Left ventricle myocardium inferior (tissue), 1 donor: ENCODE measurements at regions not wholly inside any gene's neighbourhood (a gene's known extent, or its start where the extent isn't known, plus 50 kb on each side); places are given as distances from the start of the nearest gene placed in this dataset.
"Not testable (repeated sequence)": the region's sequence is repeated elsewhere in the genome, so short reads cannot be mapped to it uniquely, and the experiment has no call there.

Experiments used
- DNase-seq: peaks from one replicate; pipeline ENCODE4 v3.0.0-alpha.2; 2020
- H3K27ac ChIP-seq: fragments of 200-600 bp; replicated peaks from 2 replicates; pipeline ENCODE4 v1.8.0; 2021
- H3K27me3 ChIP-seq: fragments of 200-600 bp; 2 replicates; pipeline ENCODE4 v1.8.0; 2021; ENCODE audit warnings: low read depth
- H3K36me3 ChIP-seq: fragments of 200-600 bp; 2 replicates; pipeline ENCODE4 v1.8.0; 2021
- H3K4me1 ChIP-seq: fragments of 200-600 bp; 2 replicates; pipeline ENCODE4 v1.8.0; 2021
- H3K4me3 ChIP-seq: fragments of 200-600 bp; 2 replicates; pipeline ENCODE4 v1.8.0; 2021; ENCODE audit warnings: mild to moderate bottlenecking, moderate library complexity
- H3K9me3 ChIP-seq: fragments of 200-600 bp; replicated peaks from 2 replicates; pipeline ENCODE4 v1.8.0; 2021
- intact Hi-C: fragments of 100-400 bp; cut with micrococcal nuclease; formaldehyde crosslinking; loops from one replicate; pipeline ENCODE4 v1.11.0; 2022
- donor health status: DM: no; HTN: yes; CAD: no; lungs with severe emphysema.

- H3K27ac ChIP-seq, H3K27me3 ChIP-seq, H3K36me3 ChIP-seq, H3K9me3 ChIP-seq, H3K4me3 ChIP-seq, H3K4me1 ChIP-seq, intact Hi-C loops, DNase-seq: not testable (repeated sequence)
Measured at GRCh38 chr9:40097992-40098391, 742.5 kb downstream of the SPATA31A1 start.

DNA sequence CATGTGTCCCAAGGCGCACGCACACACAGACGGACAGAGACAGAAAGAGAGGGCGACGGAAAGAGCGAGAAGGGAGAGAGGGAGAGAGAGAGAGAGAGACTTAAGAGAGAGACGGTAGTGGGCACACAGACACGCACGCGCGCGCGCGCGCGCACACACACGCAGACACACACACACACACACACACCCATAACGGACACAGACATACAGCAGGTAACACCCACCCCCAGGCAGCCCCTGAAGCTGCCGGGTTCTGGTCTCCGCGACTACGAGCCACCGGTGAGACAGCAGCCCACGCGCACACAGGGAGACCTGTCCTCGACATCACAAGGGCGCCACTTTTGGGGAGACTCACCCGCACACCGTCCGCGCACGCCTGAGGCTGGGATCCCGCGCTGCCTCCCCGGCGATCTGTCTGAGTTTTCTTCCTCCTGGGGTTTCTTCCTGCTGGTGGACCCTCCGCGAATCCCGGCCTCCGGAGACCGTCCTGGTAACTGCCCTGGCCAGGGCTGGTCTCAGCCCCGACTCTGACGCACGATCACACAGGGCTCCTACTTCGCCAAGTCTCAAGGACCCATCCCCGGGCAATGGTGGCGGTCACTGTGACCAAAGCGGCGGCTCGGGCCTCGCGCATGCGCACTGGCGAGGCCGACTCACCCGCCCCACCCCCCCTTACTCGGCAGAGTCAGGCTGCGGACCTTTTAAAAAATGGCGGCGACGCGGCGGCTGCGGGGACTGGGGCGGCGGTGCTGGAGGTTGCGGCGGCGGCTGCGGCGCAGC, 750.7 kb downstream of the SPATA31A1 start:
- DNase-seq: peak; percentile 57
- H3K9me3 ChIP-seq, H3K4me1 ChIP-seq, H3K36me3 ChIP-seq, intact Hi-C loops, H3K27me3 ChIP-seq: not testable (repeated sequence)
- peak overlapping the region; percentile 71 for H3K4me3 ChIP-seq
- peak overlapping the region; percentile 87 for H3K27ac ChIP-seq

GRCh38 chr9:40106783-40107248, 751.3 kb downstream of the SPATA31A1 start:
- H3K36me3 ChIP-seq, DNase-seq, H3K4me1 ChIP-seq, intact Hi-C loops, H3K27me3 ChIP-seq, H3K9me3 ChIP-seq: not testable (repeated sequence)
- Histone ChIP-seq H3K4me3 (peak overlapping the region; percentile 71), H3K27ac (peak overlapping the region; percentile 87)

GRCh38 chr9:40107251-40107650, 751.8 kb downstream of the SPATA31A1 start:
- H3K4me1 ChIP-seq, DNase-seq, intact Hi-C loops, H3K9me3 ChIP-seq, H3K36me3 ChIP-seq, H3K27ac ChIP-seq, H3K27me3 ChIP-seq: not testable (repeated sequence)
- peak overlapping the region; percentile 71 for H3K4me3 ChIP-seq

DNA sequence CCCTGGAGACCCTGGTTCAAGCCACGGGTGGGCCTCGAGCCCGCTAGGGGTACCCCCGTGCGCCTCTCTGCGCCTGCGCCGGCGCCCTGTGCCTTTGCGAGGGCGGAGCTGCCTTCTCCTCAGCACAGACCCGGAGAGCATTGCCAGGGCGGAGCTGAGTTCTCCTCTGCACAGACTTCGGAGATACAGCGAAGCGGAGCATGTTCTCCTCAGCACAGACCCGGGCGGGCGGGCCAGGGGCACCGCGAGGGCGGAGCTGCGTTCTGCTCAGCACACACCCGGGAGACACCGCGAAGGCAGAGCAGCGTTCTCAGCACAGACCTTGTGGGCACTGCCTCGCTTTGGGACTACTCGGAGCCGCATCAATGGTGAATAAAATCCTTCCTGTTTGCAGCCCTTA, 753.0 kb downstream of the SPATA31A1 start:
- H3K9me3 ChIP-seq, H3K4me3 ChIP-seq, H3K36me3 ChIP-seq, H3K27ac ChIP-seq, DNase-seq, H3K4me1 ChIP-seq, H3K27me3 ChIP-seq, intact Hi-C loops: not testable (repeated sequence)

- H3K4me1 ChIP-seq, H3K36me3 ChIP-seq, H3K9me3 ChIP-seq, intact Hi-C loops, H3K27me3 ChIP-seq, H3K27ac ChIP-seq, DNase-seq: not testable (repeated sequence)
- H3K4me3 ChIP-seq: peak overlapping the region; percentile 35
Measured at GRCh38 chr9:40110751-40111150, 755.3 kb downstream of the SPATA31A1 start.

DNA sequence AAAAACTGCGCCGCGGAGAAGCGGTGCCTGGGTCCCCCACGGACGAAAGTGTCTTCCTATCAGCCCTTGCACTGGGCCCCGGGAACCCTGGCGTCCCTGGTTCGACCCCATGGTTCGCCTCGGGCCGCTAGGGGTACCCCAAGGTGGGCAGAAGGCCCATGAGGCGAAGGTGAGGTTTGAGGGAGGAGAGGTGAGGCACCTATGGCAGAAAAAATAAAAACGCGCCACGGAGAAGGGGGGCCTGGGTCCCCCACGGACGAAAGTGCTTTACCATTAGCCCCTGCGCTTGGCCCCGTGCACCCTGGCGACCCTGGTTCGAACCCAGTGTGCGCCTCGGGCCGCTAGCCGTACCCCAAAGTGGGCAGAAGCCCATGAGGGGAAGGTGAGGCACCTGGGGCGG, 756.1 kb downstream of the SPATA31A1 start:
- DNase-seq, H3K36me3 ChIP-seq, H3K4me1 ChIP-seq, H3K27me3 ChIP-seq, H3K27ac ChIP-seq, H3K4me3 ChIP-seq, H3K9me3 ChIP-seq, intact Hi-C loops: not testable (repeated sequence)

DNA sequence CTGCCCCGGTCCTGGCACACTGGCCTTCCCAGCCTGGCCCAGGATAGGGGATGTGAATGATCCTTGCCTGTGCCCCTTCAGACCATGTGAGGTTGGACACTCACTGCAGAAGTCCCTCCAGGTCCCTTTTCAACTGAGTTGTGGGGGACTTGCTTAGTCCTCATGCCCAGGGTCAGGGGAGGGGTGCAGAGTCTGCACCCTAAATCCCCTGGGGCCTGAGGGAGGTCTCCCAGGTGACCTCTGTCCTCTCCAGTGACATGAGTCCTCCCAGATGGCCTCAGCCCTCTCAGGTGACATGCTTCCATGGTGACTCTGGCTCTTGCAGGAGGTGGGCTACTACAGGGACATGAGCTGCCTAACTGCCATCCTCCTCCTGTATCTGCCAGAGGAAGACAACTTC, 775.1 kb downstream of the SPATA31A1 start:
- H3K36me3 ChIP-seq, intact Hi-C loops, H3K27me3 ChIP-seq, H3K9me3 ChIP-seq, H3K27ac ChIP-seq, H3K4me3 ChIP-seq, DNase-seq, H3K4me1 ChIP-seq: not testable (repeated sequence)

DNA sequence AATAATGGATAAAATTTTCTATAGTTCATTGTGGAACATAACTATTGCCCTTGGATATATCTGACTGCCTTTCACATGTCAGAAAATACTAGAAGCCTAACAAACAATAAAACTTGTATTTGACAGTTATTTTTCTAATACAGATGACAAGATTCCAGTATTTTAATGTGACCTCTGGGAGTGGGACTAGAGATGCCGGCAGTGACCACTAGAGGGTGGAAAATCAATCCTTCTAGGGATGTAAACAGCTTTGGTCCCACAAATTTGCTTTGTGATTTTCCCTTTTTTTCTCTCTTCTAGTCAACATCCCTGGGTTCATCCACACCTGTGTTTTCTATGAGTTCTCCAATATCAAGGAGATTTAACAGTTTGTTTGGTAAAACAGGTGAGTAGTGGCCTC, 813.7 kb downstream of the SPATA31A1 start:
- H3K36me3 ChIP-seq, H3K4me3 ChIP-seq, H3K4me1 ChIP-seq, H3K27me3 ChIP-seq, H3K9me3 ChIP-seq, DNase-seq, intact Hi-C loops, H3K27ac ChIP-seq: not testable (repeated sequence)

DNA sequence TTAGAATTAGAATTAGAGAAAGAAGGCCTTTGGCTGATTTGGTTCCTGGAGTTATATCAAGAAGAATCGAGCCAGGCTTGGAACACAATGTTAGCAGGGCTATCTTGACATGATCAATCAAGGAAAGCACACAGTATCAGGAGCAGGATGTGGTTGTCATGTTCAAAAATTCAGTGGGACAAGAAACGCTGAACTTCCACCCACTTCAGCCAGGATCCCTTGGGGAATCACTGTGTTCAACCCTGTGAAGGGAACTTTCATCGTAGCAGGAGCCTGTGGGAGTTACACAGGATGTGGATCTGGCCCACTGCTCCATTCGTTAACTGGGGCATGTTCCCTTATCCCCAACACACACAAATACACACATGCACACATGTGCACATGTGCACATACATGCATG, 817.8 kb downstream of the SPATA31A1 start:
- intact Hi-C loops, H3K4me1 ChIP-seq, DNase-seq, H3K4me3 ChIP-seq, H3K36me3 ChIP-seq, H3K27ac ChIP-seq, H3K27me3 ChIP-seq, H3K9me3 ChIP-seq: not testable (repeated sequence)

- H3K27ac ChIP-seq, H3K9me3 ChIP-seq, H3K4me1 ChIP-seq, H3K36me3 ChIP-seq, DNase-seq, intact Hi-C loops, H3K27me3 ChIP-seq, H3K4me3 ChIP-seq: not testable (repeated sequence)
Measured at GRCh38 chr9:40174035-40174434, 818.6 kb downstream of the SPATA31A1 start.
